CD14-positive monocyte (primary cell): ENCODE measurements at regions not wholly inside any gene's neighbourhood (a gene's known extent, or its start where the extent isn't known, plus 50 kb on each side); places are given as distances from the start of the nearest gene placed in this dataset.

ENCODE experiments used
- DNase-seq, 3 donors: peaks; one replicate each; pipeline ENCODE4 v3.0.0-alpha.2; 2011 to 2022
- H2AFZ ChIP-seq: 2 replicates; pipeline ENCODE4 v1.6.0; 2012; ENCODE audit warnings: mild to moderate bottlenecking, low read depth, low read length, inconsistent platforms; ENCODE audit not compliant: insufficient read depth, poor library complexity, severe bottlenecking
- H3K27ac ChIP-seq, 2 donors: 1 replicate in 1 of 2; 2 replicates in 1 of 2; pipeline ENCODE4 v1.5.1; 2012 to 2013; ENCODE audit warnings: low read length in 2 of 2, control low read depth in 1 of 2, inconsistent platforms in 1 of 2, low read depth in 1 of 2, mild to moderate bottlenecking in 1 of 2
- H3K27me3 ChIP-seq, 2 donors: one replicate each; pipeline versions ENCODE4 v1.6.0 to v1.6.1; 2011 to 2013; ENCODE audit warnings: low read length in 2 of 2; ENCODE audit not compliant: control insufficient read depth in 2 of 2, insufficient read depth in 2 of 2
- H3K36me3 ChIP-seq, 2 donors: replicated peaks in 1 of 2; 1 replicate in 1 of 2; 2 replicates in 1 of 2; pipeline versions ENCODE4 v1.5.1 to v1.6.1; 2012 to 2013; ENCODE audit warnings: low read length in 2 of 2, control low read depth in 1 of 2, inconsistent platforms in 1 of 2, mild to moderate bottlenecking in 1 of 2; ENCODE audit not compliant: insufficient read depth in 2 of 2, control insufficient read depth in 1 of 2
- H3K4me1 ChIP-seq, 2 donors: 1 replicate in 1 of 2; 2 replicates in 1 of 2; pipeline versions ENCODE4 v1.5.1 to v1.6.1; 2012 to 2013; ENCODE audit warnings: low read length in 2 of 2, control low read depth in 1 of 2, inconsistent platforms in 1 of 2, mild to moderate bottlenecking in 1 of 2, moderate library complexity in 1 of 2; ENCODE audit not compliant: insufficient read depth in 2 of 2, control insufficient read depth in 1 of 2
- H3K4me2 ChIP-seq: replicated peaks from 2 replicates; pipeline ENCODE3; 2012; ENCODE audit warnings: low read length, moderate library complexity, mild to moderate bottlenecking; ENCODE audit not compliant: poor library complexity, severe bottlenecking; ENCODE audit errors: extremely low read depth
- H3K4me3 ChIP-seq, 3 experiments: fragments of 200-600 bp in 1 of 3; sonication (generic) in 1 of 3; replicated peaks in 1 of 3; 1 replicate in 2 of 3; 2 replicates in 1 of 3; pipeline ENCODE4 v1.5.1; 2011 to 2013; ENCODE audit warnings: low read length in 3 of 3, mild to moderate bottlenecking in 3 of 3, control low read depth in 2 of 3, low read depth in 2 of 3, inconsistent platforms in 1 of 3, moderate library complexity in 1 of 3
- H3K79me2 ChIP-seq: 2 replicates; pipeline ENCODE4 v1.6.0; 2012; ENCODE audit warnings: mild to moderate bottlenecking, control low read depth, inconsistent platforms, low read length, moderate library complexity; ENCODE audit not compliant: insufficient read depth
- H3K9ac ChIP-seq: 2 replicates; pipeline ENCODE4 v1.6.0; 2017; ENCODE audit warnings: low read length, mild to moderate bottlenecking; ENCODE audit not compliant: insufficient read depth, poor library complexity, severe bottlenecking
- H3K9me3 ChIP-seq, 2 donors: replicated peaks in 1 of 2; 1 replicate in 1 of 2; 2 replicates in 1 of 2; pipeline versions ENCODE4 v1.5.1 to v1.6.1; 2012 to 2013; ENCODE audit warnings: low read length in 2 of 2, control low read depth in 1 of 2; ENCODE audit not compliant: control insufficient read depth in 1 of 2, insufficient read depth in 1 of 2
- H4K20me1 ChIP-seq: 2 replicates; pipeline ENCODE4 v1.6.0; 2012; ENCODE audit warnings: mild to moderate bottlenecking, low read length, control low read depth, moderate library complexity; ENCODE audit not compliant: insufficient read depth
- H3K27ac Mint-ChIP-seq, 7 donors: one replicate each; pipeline ENCODE4 v1.8.0; 2020; ENCODE audit warnings: mild to moderate bottlenecking in 7 of 7, mixed read lengths in 7 of 7, moderate library complexity in 6 of 7, inconsistent platforms in 2 of 7
- H3K27me3 Mint-ChIP-seq, 3 donors: one replicate each; pipeline ENCODE4 v1.8.0; 2021 to 2022; ENCODE audit warnings: low read depth in 3 of 3, mild to moderate bottlenecking in 3 of 3, mixed read lengths in 3 of 3, moderate library complexity in 3 of 3, inconsistent platforms in 1 of 3
- H3K36me3 Mint-ChIP-seq, 2 donors: one replicate each; pipeline ENCODE4 v1.8.0; 2020; ENCODE audit warnings: mixed read lengths in 2 of 2, inconsistent platforms in 1 of 2, mild to moderate bottlenecking in 1 of 2
- H3K4me1 Mint-ChIP-seq: one replicate; pipeline ENCODE4 v1.8.0; 2020; ENCODE audit warnings: mild to moderate bottlenecking, mixed read lengths
- H3K4me3 Mint-ChIP-seq, 2 donors: one replicate each; pipeline ENCODE4 v1.8.0; 2020; ENCODE audit warnings: mild to moderate bottlenecking in 2 of 2, mixed read lengths in 2 of 2, moderate library complexity in 1 of 2
- H3K9me3 Mint-ChIP-seq, 7 donors: one replicate each; pipeline ENCODE4 v1.8.0; 2020 to 2022; ENCODE audit warnings: mixed read lengths in 7 of 7, mild to moderate bottlenecking in 6 of 7, moderate library complexity in 6 of 7, inconsistent platforms in 2 of 7
- WGBS: methylation state at CpG from one replicate; pipeline ENCODE4 v1.1.5; 2013; ENCODE audit warnings: missing lambda C conversion rate; ENCODE audit not compliant: insufficient coverage; 5-methylcytosine and 5-hydroxymethylcytosine counted together
- intact Hi-C, 2 donors: fragments of 100-400 bp; cut with micrococcal nuclease; formaldehyde crosslinking; loops; one replicate each; pipeline versions ENCODE4 v1.15.0 to v1.15.1; 2023
- TF ChIP-seq, protein P1 (sequence below): fragments of 200-600 bp; IDR thresholded peaks from one replicate; pipeline ENCODE4 v1.8.0; 2022; ENCODE audit warnings: antibody characterized with exemption, mild to moderate bottlenecking

DNA sequence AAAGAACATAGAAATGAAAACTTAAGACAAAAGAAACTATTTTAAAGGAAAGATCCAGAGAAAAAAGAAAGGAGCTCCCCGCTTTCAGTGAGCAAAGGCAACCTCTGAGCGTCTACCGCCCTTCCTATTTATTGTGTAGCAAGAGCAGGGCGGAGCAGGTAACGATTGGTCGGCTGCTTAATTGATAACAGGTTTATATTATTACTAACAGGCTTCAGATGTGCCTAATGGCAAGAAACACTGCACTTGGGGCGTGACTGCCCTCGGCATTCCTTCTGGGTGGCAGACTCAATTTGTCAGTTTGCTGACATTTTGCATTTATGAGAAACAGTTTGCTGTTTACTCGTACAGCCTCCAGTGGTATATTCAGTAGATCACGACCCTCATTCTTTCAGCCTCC is 482.7 kb upstream of the C9orf72 start:
- H3K36me3 ChIP-seq, result no peaks in the 10 kb centered on the region
- H3K4me3 ChIP-seq, result no peak overlapping the region
- H3K27me3 Mint-ChIP-seq, result peaks cover 0 to 2% (median 0%) of the 10 kb centered on the region in 3 donors
- H3K27ac ChIP-seq, result no peak overlapping the region
- peaks cover 0 to 5% (median 0%) of the 10 kb centered on the region in 7 donors for H3K9me3 Mint-ChIP-seq
- H3K9me3 ChIP-seq, result no peaks in the 10 kb centered on the region
- no peak overlapping the region for H3K4me2 ChIP-seq
- H3K27me3 ChIP-seq, result no peaks in the 10 kb centered on the region
- no peaks in the 10 kb centered on the region for H3K4me1 ChIP-seq
- no peaks in the 10 kb centered on the region for H3K4me1 Mint-ChIP-seq
- no peak overlapping the region for H3K4me3 Mint-ChIP-seq
- no peak overlapping the region for H3K27ac Mint-ChIP-seq
- TF ChIP-seq, protein P1, sequence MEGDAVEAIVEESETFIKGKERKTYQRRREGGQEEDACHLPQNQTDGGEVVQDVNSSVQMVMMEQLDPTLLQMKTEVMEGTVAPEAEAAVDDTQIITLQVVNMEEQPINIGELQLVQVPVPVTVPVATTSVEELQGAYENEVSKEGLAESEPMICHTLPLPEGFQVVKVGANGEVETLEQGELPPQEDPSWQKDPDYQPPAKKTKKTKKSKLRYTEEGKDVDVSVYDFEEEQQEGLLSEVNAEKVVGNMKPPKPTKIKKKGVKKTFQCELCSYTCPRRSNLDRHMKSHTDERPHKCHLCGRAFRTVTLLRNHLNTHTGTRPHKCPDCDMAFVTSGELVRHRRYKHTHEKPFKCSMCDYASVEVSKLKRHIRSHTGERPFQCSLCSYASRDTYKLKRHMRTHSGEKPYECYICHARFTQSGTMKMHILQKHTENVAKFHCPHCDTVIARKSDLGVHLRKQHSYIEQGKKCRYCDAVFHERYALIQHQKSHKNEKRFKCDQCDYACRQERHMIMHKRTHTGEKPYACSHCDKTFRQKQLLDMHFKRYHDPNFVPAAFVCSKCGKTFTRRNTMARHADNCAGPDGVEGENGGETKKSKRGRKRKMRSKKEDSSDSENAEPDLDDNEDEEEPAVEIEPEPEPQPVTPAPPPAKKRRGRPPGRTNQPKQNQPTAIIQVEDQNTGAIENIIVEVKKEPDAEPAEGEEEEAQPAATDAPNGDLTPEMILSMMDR, result no peak
- H3K9ac ChIP-seq, result no peak overlapping the region
- 100% methylated on average over 6 of the region's 10 CpGs for WGBS
- no peak for DNase-seq
- H2AFZ ChIP-seq, result no peak overlapping the region
- H3K36me3 Mint-ChIP-seq, result no peaks in the 10 kb centered on the region
- intact Hi-C loops, result no loop called here
- no peaks in the 10 kb centered on the region for H3K79me2 ChIP-seq
- no peaks in the 10 kb centered on the region for H4K20me1 ChIP-seq

GRCh38 chr9:28056466-28056865 is 483.2 kb upstream of the C9orf72 start:
- WGBS, result no CpG with 5 or more reads among the region's 1 CpG
- Mint-ChIP-seq H3K27ac (no peak overlapping the region), H3K9me3 (peaks cover 0 to 5% (median 0%) of the 10 kb centered on the region in 7 donors)

More at GRCh38 chr9:28056466-28056865, 483.2 kb upstream of the C9orf72 start:
- no peak overlapping the region for H3K9ac ChIP-seq
- H3K27me3 ChIP-seq, result no peaks in the 10 kb centered on the region
- no peaks in the 10 kb centered on the region for H4K20me1 ChIP-seq
- intact Hi-C loops, result no loop called here
- no peak overlapping the region for H2AFZ ChIP-seq
- Mint-ChIP-seq H3K27me3 (peaks cover 0 to 2% (median 0%) of the 10 kb centered on the region in 3 donors), H3K4me3 (no peak overlapping the region), H3K36me3 (no peaks in the 10 kb centered on the region), H3K4me1 (no peaks in the 10 kb centered on the region)
- H3K4me1 ChIP-seq, result no peaks in the 10 kb centered on the region
- H3K36me3 ChIP-seq, result no peaks in the 10 kb centered on the region
- no peak for DNase-seq
- no peaks in the 10 kb centered on the region for H3K9me3 ChIP-seq
- TF ChIP-seq, protein P1, result no peak
- no peak overlapping the region for H3K4me2 ChIP-seq
- no peaks in the 10 kb centered on the region for H3K79me2 ChIP-seq
- H3K27ac ChIP-seq, result no peak overlapping the region
- no peak overlapping the region for H3K4me3 ChIP-seq
